ENCODE measurements at regions not wholly inside any gene's neighbourhood (a gene's known extent, or its start where the extent isn't known, plus 50 kb on each side); places are given as distances from the start of the nearest gene placed in this dataset.
"Not testable (repeated sequence)": the region's sequence is repeated elsewhere in the genome, so short reads cannot be mapped to it uniquely, and the experiment has no call there.

DNA sequence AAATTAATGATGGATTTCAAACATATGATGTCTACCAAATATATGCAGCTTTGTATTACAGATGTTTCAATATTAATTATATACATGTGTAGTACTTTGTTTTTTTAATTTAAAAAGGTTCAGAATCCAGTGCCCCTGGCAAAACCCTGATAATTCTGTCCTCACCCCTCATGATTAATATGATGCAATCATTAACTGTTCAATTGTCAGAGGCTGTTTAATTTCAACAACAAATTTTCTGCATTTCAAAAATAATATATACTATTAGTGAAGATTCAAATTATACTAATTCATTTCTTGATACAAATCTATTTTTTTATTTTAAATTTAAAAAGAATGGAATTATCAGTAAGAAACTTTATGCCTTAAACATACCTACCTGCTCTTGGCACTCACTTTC, 162.6 kb downstream of the HHIPL2 start:
- Histone ChIP-seq H2AFZ (ENCODE audit: low read length) (no peak overlapping the region), H3K4me2 (ENCODE audit: low read depth, low read length, poor library complexity, severe bottlenecking) (no peak overlapping the region), H3K9ac (ENCODE audit: low read length) (no peak overlapping the region), H3K9me3 (ENCODE audit: low read length) (no peaks in the 10 kb centered on the region), H3K4me3 (ENCODE audit: low read length) (no peak overlapping the region), H3K27me3 (ENCODE audit: low read length) (no peaks in the 10 kb centered on the region), H3K4me1 (ENCODE audit: low read length) (no peaks in the 10 kb centered on the region), H3K9me2 (replicated peaks; ENCODE audit: insufficient read depth, low read length) (no peaks in the 10 kb centered on the region), H3K79me2 (ENCODE audit: low read length) (no peaks in the 10 kb centered on the region), H3K36me3 (ENCODE audit: insufficient read depth, low read length) (no peaks in the 10 kb centered on the region), H3K27ac (ENCODE audit: low read length) (no peak overlapping the region), H4K20me1 (ENCODE audit: insufficient read depth, low read depth, low read length) (no peaks in the 10 kb centered on the region)
- DNase-seq = no peak

DNA sequence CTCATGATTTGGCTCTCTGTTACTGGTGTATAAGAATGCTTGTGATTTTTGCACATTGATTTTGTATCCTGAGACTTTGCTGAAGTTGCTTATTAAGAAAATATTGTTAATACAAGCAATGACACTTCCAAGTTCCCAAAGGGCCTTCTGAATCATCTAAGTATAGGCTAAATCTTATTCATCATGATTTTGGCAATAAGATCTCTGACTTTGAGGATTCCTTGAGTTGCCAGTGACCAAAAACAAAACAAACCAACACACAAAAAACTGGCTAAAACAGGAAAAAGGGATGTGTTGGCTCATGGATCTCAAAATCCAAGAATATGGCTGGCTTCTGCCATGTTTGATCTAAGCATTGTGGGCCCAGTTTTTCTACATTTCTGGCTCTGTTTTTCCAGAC, 163.4 kb downstream of the HHIPL2 start:
- no peak overlapping the region for H3K9ac ChIP-seq (ENCODE audit: low read length)

DNA sequence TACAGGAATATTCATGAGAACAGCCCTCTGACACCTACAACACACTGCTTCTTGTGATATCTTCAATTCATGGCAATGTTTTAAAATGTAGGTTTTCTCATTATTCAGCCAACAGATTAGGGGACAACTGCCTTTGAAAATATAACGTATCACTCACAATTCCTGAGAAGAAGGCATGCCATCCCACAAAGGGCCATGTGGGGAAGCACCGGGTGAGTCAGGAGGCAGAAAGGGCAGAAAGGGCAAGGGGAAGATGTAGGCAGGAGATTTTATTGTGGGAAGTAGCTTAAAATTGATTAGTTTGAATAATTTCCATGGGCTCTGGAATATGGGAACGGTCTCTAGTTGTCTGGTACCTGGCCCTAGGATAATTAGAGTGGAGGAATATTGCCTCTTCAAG, 165.7 kb downstream of the HHIPL2 start:
- Histone ChIP-seq H2AFZ (ENCODE audit: low read length) (no peak overlapping the region), H3K27me3 (ENCODE audit: low read length) (no peaks in the 10 kb centered on the region), H3K4me2 (ENCODE audit: low read depth, low read length, poor library complexity, severe bottlenecking) (no peak overlapping the region), H3K9me2 (replicated peaks; ENCODE audit: insufficient read depth, low read length) (no peaks in the 10 kb centered on the region), H3K79me2 (ENCODE audit: low read length) (no peaks in the 10 kb centered on the region), H3K9me3 (ENCODE audit: low read length) (no peaks in the 10 kb centered on the region), H3K36me3 (ENCODE audit: insufficient read depth, low read length) (no peaks in the 10 kb centered on the region), H3K27ac (ENCODE audit: low read length) (no peak overlapping the region), H4K20me1 (ENCODE audit: insufficient read depth, low read depth, low read length) (no peaks in the 10 kb centered on the region), H3K4me3 (ENCODE audit: low read length) (no peak overlapping the region), H3K4me1 (ENCODE audit: low read length) (no peaks in the 10 kb centered on the region), H3K9ac (ENCODE audit: low read length) (no peak overlapping the region)
- DNase-seq = no peak

More for the DNA sequence above, 163.4 kb downstream of the HHIPL2 start:
- no peaks in the 10 kb centered on the region for H4K20me1 ChIP-seq (ENCODE audit: insufficient read depth, low read depth, low read length)
- H3K4me2 ChIP-seq (ENCODE audit: low read depth, low read length, poor library complexity, severe bottlenecking) = no peak overlapping the region
- no peaks in the 10 kb centered on the region for H3K9me3 ChIP-seq (ENCODE audit: low read length)
- no peaks in the 10 kb centered on the region for H3K27me3 ChIP-seq (ENCODE audit: low read length)
- no peaks in the 10 kb centered on the region for H3K4me1 ChIP-seq (ENCODE audit: low read length)
- no peak for DNase-seq
- H3K4me3 ChIP-seq (ENCODE audit: low read length) = no peak overlapping the region
- no peaks in the 10 kb centered on the region for H3K36me3 ChIP-seq (ENCODE audit: insufficient read depth, low read length)
- no peaks in the 10 kb centered on the region for H3K9me2 ChIP-seq (replicated peaks; ENCODE audit: insufficient read depth, low read length)
- no peak overlapping the region for H2AFZ ChIP-seq (ENCODE audit: low read length)
- H3K79me2 ChIP-seq (ENCODE audit: low read length) = no peaks in the 10 kb centered on the region
- no peak overlapping the region for H3K27ac ChIP-seq (ENCODE audit: low read length)

GRCh38 chr1:222377428-222378088, 170.3 kb downstream of the HHIPL2 start:
- Histone ChIP-seq H3K27me3 (ENCODE audit: low read length) (no peaks in the 10 kb centered on the region; the same call in 1 of the 2 replicates), H3K27ac (ENCODE audit: low read length) (no peak overlapping the region), H3K79me2 (ENCODE audit: low read length) (no peaks in the 10 kb centered on the region), H2AFZ (ENCODE audit: low read length) (no peak overlapping the region), H3K36me3 (ENCODE audit: insufficient read depth, low read length) (no peaks in the 10 kb centered on the region), H3K9me3 (ENCODE audit: low read length) (no peaks in the 10 kb centered on the region), H3K9me2 (replicated peaks; ENCODE audit: insufficient read depth, low read length) (no peaks in the 10 kb centered on the region), H3K4me2 (ENCODE audit: low read depth, low read length, poor library complexity, severe bottlenecking) (no peak overlapping the region), H3K4me3 (ENCODE audit: low read length) (no peak overlapping the region), H4K20me1 (ENCODE audit: insufficient read depth, low read depth, low read length) (no peaks in the 10 kb centered on the region), H3K9ac (ENCODE audit: low read length) (no peak overlapping the region), H3K4me1 (ENCODE audit: low read length) (no peaks in the 10 kb centered on the region)
- DNase-seq = no peak

DNA sequence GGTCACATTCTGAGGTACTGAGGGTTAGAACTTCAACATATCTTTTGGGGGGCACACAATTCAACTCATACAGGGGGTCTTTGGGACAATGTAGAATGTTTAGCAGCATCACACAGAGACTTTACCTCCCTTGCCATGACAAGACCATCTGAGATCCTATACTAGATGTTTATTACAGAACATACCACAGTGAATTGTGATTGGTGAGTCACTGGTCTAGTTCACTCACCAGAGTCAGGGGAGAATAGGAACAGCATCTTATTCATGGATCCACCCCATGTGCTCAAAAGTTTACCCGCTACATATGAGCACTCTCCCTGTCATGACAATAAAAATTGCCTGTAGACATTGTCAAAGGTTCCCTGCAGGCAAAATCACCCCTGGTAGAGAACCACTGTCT, 171.1 kb downstream of the HHIPL2 start:
- not testable (repeated sequence) for H3K79me2 ChIP-seq (ENCODE audit: low read length); H3K4me2 ChIP-seq (ENCODE audit: low read depth, low read length, poor library complexity, severe bottlenecking); H3K36me3 ChIP-seq (ENCODE audit: insufficient read depth, low read length); H3K9me3 ChIP-seq (ENCODE audit: low read length); H2AFZ ChIP-seq (ENCODE audit: low read length); H3K9me2 ChIP-seq (replicated peaks; ENCODE audit: insufficient read depth, low read length); H3K4me1 ChIP-seq (ENCODE audit: low read length); H3K27ac ChIP-seq (ENCODE audit: low read length); H3K4me3 ChIP-seq (ENCODE audit: low read length); H3K9ac ChIP-seq (ENCODE audit: low read length); DNase-seq; H4K20me1 ChIP-seq (ENCODE audit: insufficient read depth, low read depth, low read length); H3K27me3 ChIP-seq (ENCODE audit: low read length)

DNA sequence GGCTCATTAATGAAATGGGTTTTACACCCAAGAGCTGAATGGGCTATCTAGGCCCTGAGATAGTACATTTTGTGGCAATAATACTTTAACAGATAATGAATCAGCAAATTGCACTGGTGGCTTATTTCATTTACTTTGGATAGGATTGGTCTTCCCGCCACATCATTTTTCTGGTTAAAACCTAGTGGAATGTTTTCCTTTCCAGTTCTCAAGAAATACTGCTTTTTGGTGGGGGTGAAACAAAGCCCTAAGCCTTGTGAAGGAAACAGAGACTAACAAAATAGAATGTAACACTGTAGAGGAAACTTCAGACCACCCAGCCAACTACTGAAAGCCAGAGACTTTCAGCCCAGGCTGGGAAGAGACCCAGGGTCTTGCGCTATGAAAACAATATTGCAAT, 172.2 kb downstream of the HHIPL2 start:
- no peaks in the 10 kb centered on the region; the same call in 1 of the 2 replicates for H3K27me3 ChIP-seq (ENCODE audit: low read length)
- H3K9me3 ChIP-seq (ENCODE audit: low read length) = no peaks in the 10 kb centered on the region
- no peak overlapping the region for H2AFZ ChIP-seq (ENCODE audit: low read length)
- no peak overlapping the region for H3K9ac ChIP-seq (ENCODE audit: low read length)
- no peak for DNase-seq
- no peak overlapping the region for H3K4me2 ChIP-seq (ENCODE audit: low read depth, low read length, poor library complexity, severe bottlenecking)
- H3K4me1 ChIP-seq (ENCODE audit: low read length) = no peaks in the 10 kb centered on the region
- H3K79me2 ChIP-seq (ENCODE audit: low read length) = no peaks in the 10 kb centered on the region
- no peaks in the 10 kb centered on the region for H4K20me1 ChIP-seq (ENCODE audit: insufficient read depth, low read depth, low read length)
- H3K36me3 ChIP-seq (ENCODE audit: insufficient read depth, low read length) = no peaks in the 10 kb centered on the region
- H3K4me3 ChIP-seq (ENCODE audit: low read length) = no peak overlapping the region
- no peak overlapping the region for H3K27ac ChIP-seq (ENCODE audit: low read length)
- H3K9me2 ChIP-seq (replicated peaks; ENCODE audit: insufficient read depth, low read length) = no peaks in the 10 kb centered on the region

DNA sequence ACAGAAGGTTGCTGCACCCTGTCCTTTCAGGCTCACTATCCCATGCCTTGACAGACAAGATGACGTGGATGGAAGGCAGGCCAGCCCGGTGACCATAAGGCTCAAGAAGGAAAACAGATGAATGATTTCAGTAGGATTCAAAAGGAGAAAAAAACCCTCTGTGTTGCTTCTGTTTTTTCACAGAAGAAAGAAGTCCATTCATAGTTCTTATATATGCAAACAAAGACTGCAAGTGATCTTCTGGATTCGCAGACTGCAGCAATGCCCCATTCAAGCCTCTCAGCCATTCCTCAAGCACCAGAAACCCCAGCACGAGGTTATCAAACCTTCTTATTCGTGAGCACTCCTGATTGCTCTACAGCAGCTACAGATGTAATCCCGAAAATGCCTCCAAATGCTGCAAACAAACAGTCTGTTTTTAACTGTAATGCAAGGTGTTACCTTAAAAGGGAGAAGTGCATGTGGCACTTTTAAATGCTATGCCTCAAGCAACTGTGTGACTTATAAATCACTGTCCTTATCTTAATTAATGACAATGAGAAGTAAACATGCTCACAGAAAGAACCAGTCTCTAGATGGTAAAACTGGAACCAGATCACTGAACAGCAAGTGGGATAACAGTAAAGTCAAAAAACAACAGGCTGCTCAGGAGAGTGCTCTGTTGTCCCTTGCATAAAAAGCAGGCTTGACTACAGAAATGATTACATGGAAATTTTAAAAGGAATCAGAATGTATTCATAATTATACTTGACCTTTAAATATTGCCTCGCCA, 173.9 kb downstream of the HHIPL2 start:
- H3K27ac ChIP-seq (ENCODE audit: low read length) = no peak overlapping the region
- H3K4me1 ChIP-seq (ENCODE audit: low read length) = no peaks in the 10 kb centered on the region
- H3K4me3 ChIP-seq (ENCODE audit: low read length) = no peak overlapping the region
- no peak for DNase-seq
- H3K36me3 ChIP-seq (ENCODE audit: insufficient read depth, low read length) = no peaks in the 10 kb centered on the region
- no peaks in the 10 kb centered on the region for H4K20me1 ChIP-seq (ENCODE audit: insufficient read depth, low read depth, low read length)
- H3K79me2 ChIP-seq (ENCODE audit: low read length) = no peaks in the 10 kb centered on the region
- H3K9ac ChIP-seq (ENCODE audit: low read length) = no peak overlapping the region
- no peak overlapping the region for H3K4me2 ChIP-seq (ENCODE audit: low read depth, low read length, poor library complexity, severe bottlenecking)
- no peak overlapping the region for H2AFZ ChIP-seq (ENCODE audit: low read length)
- H3K9me2 ChIP-seq (replicated peaks; ENCODE audit: insufficient read depth, low read length) = no peaks in the 10 kb centered on the region
- no peaks in the 10 kb centered on the region; the same call in 1 of the 2 replicates for H3K27me3 ChIP-seq (ENCODE audit: low read length)
- no peaks in the 10 kb centered on the region for H3K9me3 ChIP-seq (ENCODE audit: low read length)

- H3K4me3 ChIP-seq (ENCODE audit: low read length) = no peak overlapping the region
- no peak overlapping the region for H2AFZ ChIP-seq (ENCODE audit: low read length)
- H3K9ac ChIP-seq (ENCODE audit: low read length) = no peak overlapping the region
- H3K79me2 ChIP-seq (ENCODE audit: low read length) = no peaks in the 10 kb centered on the region
- no peak overlapping the region for H3K27ac ChIP-seq (ENCODE audit: low read length)
- H3K9me3 ChIP-seq (ENCODE audit: low read length) = no peaks in the 10 kb centered on the region
- no peaks in the 10 kb centered on the region for H4K20me1 ChIP-seq (ENCODE audit: insufficient read depth, low read depth, low read length)
- H3K4me2 ChIP-seq (ENCODE audit: low read depth, low read length, poor library complexity, severe bottlenecking) = no peak overlapping the region
- no peaks in the 10 kb centered on the region for H3K4me1 ChIP-seq (ENCODE audit: low read length)
- DNase-seq = no peak
- no peaks in the 10 kb centered on the region; the same call in 1 of the 2 replicates for H3K27me3 ChIP-seq (ENCODE audit: low read length)
- H3K9me2 ChIP-seq (replicated peaks; ENCODE audit: insufficient read depth, low read length) = no peaks in the 10 kb centered on the region
- H3K36me3 ChIP-seq (ENCODE audit: insufficient read depth, low read length) = no peaks in the 10 kb centered on the region
These were observed 174.7 kb downstream of the HHIPL2 start for GRCh38 chr1:222373216-222373615.

Data from Karpas-422 (cell line).